ENCODE measurements at regions not wholly inside any gene's neighbourhood (a gene's known extent, or its start where the extent isn't known, plus 50 kb on each side); places are given as distances from the start of the nearest gene placed in this dataset.

DNA sequence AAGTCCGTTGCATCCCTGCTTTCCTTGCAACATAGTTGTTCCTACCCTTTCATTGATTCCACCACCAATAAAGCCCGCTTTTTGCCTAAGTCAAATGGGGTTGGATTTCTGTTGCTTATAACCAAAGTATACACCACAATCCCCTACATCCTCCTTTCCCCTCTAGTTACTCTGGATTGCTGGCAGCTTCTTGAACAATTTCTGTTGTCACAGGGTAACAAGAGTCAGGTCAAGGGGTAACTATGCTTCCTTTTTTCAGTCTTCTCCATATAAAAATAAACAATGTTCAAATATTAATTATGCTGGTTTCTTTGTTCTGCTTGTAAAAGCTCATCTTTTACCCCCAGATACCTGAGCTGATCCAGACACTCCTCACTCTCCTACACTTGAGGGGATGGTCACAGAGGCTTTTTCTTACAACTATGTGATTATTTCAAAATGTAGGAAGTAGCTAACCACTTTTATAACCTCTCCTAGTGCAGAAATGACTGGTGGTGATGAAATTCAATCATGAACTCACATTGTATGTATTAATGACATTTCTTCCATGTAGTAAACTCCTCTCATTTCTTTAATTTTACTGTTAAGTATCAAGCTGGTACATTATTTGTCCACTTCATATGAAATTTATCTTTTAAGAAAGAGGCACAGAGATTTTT, 136.5 kb downstream of the SNX18 start:
- no peak overlapping the region for H3K4me3 ChIP-seq (ENCODE audit: low read depth, low read length)
- CTCF ChIA-PET = interaction anchor here (0.7 to 1.1 kb wide), 2 partner anchors 9 to 213 kb away, joined by 3 to 4 read pairs; no protein-coding TSS in a partner anchor
- TF ChIP-seq, protein P1, sequence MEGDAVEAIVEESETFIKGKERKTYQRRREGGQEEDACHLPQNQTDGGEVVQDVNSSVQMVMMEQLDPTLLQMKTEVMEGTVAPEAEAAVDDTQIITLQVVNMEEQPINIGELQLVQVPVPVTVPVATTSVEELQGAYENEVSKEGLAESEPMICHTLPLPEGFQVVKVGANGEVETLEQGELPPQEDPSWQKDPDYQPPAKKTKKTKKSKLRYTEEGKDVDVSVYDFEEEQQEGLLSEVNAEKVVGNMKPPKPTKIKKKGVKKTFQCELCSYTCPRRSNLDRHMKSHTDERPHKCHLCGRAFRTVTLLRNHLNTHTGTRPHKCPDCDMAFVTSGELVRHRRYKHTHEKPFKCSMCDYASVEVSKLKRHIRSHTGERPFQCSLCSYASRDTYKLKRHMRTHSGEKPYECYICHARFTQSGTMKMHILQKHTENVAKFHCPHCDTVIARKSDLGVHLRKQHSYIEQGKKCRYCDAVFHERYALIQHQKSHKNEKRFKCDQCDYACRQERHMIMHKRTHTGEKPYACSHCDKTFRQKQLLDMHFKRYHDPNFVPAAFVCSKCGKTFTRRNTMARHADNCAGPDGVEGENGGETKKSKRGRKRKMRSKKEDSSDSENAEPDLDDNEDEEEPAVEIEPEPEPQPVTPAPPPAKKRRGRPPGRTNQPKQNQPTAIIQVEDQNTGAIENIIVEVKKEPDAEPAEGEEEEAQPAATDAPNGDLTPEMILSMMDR (IDR thresholded peaks at IDR 0.05; ENCODE audit: insufficient read depth, low read length, missing control alignments) = no peak
- no peak for DNase-seq (ENCODE audit: low read depth, low spot score)
- POLR2A ChIA-PET = no interaction called here

DNA sequence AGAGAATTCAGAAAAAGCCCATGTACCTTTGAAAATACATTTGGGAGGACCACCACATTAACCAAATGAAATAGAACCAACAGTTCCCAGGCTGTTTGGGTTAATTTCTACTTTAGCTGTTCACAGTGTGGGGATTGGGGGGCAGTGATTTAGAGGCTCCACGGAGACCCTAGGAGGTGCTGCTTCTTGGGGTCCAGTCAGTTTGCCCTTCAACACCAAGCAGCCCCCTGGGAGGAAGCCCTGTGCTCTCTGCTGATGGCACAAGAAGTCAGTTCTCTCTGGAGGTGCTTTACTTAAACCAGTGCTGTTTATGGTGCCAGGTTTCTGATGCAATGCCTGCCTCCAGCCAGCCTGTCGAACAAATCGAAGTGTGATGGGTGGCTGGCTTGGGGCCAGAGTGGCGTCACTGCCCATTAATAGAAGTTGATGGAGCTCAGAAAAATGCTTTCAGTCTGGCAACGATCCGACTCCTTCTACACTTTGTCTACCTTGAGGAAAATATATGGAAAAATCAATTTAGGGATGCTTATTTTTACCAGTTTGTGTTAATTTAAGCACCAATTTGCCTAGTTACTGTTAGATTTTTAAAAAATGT, 134.0 kb downstream of the SNX18 start:
- no peak overlapping the region for H3K4me3 ChIP-seq (ENCODE audit: low read depth, low read length)
- TF ChIP-seq, protein P1 (IDR thresholded peaks at IDR 0.05; ENCODE audit: insufficient read depth, low read length, missing control alignments) = no peak
- CTCF ChIA-PET = no interaction called here
- DNase-seq (ENCODE audit: low read depth, low spot score) = no peak
- POLR2A ChIA-PET = no interaction called here

DNA sequence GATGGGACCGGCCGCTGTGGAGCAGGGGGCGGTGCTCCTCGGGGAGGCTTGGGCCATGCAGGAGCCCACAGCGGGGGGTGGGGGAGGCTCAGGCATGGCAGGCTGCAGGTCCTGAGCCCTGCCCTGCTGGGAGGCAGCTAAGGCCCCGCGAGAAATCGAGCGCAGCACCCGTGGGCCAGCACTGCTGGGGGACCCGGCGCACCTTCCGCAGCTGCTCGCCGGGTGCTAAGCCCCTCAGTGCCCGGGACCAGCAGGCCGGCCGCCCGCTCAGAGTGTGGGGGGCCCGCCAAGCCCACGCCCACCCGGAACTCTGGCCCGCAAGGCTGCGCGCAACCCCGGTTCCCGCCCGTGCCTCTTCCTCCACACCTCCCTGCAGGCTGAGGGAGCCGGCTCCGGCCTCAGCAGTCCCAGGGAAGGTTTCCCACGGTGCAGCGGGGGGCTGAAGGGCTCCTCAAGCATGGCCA, 131.5 kb downstream of the SNX18 start:
- H3K4me3 ChIP-seq (ENCODE audit: low read depth, low read length) = no peak overlapping the region
- no peak for DNase-seq (ENCODE audit: low read depth, low spot score)
- CTCF ChIA-PET = interaction anchor here (1.7 kb wide), 1 partner anchor 132 kb away, joined by 5 read pairs; no protein-coding TSS in a partner anchor
- POLR2A ChIA-PET = no interaction called here
- TF ChIP-seq, protein P1 (IDR thresholded peaks at IDR 0.05; ENCODE audit: insufficient read depth, low read length, missing control alignments) = no peak

DNA sequence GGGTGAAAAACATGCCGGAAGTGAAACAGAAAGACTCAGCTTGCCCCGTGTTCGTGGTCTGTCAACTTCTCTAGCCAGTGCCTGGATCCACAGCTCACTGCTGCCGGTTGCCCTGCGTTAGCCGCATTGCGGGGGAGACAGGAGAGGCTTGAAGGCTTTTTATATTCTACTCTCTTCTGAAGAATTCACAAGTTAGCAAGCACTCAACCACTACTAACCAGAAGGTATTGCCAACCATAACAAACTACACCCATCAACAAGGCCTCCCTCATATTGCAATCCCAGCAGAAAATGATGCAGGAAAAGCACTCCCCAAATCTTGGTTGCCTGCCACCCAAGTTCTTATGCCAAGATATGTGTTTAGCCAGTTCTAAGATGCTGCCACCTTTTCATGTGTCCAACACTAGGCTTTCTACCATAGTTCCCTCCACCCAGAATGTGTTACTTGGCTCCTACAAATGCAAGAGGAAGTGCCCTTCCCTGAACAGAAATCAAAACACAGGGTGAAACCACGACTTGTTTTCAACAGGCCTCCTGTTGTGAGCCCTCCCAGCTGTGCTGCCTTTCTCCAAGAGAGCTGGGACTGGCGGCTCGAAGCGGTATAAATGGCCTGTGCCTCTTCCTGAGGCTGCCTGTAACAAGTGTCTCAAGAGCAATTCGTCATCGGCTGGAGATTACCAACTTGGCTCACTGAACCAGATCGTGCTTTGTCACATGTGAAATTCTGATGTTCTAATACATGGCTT, 129.0 kb downstream of the SNX18 start:
- POLR2A ChIA-PET = no interaction called here
- CTCF ChIA-PET = interaction anchor here (1.1 kb wide), 1 partner anchor 198 kb away, joined by 3 read pairs; no protein-coding TSS in a partner anchor

DNA sequence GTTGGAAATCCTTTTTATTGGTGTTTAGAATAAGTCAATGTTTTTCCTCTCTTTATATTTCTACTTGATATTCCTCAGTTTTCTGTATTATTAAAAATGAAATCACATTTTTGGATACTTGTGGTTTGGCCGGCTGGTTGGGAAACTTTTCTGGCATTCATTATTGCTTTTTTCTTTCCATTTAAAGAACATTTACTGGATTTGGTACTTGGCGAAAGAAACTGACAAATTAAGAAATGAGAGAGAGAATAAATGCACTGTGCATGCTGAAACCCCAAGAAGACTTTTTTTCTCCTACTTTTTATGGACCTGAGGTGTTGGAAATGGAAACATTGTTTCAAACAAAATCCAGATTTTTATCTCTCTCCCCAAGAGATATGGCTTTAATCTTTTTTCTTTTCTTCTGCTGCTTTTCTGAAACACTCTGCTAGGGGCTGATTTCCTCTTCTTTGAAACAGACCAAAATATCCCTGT, 128.4 kb downstream of the SNX18 start:
- ChIA-PET POLR2A (no interaction called here), CTCF (interaction anchor here (1.1 to 1.4 kb wide), 3 partner anchors 8 to 199 kb away, joined by 3 to 4 read pairs (median 3); no protein-coding TSS in a partner anchor)
- no peak overlapping the region for H3K4me3 ChIP-seq (ENCODE audit: low read depth, low read length)
- TF ChIP-seq, protein P1 (IDR thresholded peaks at IDR 0.05; ENCODE audit: insufficient read depth, low read length, missing control alignments) = no peak
- DNase-seq (ENCODE audit: low read depth, low spot score) = no peak

More for the DNA sequence above, 129.0 kb downstream of the SNX18 start:
- no peak for DNase-seq (ENCODE audit: low read depth, low spot score)
- H3K4me3 ChIP-seq (ENCODE audit: low read depth, low read length) = no peak overlapping the region
- TF ChIP-seq, protein P1 (IDR thresholded peaks at IDR 0.05; ENCODE audit: insufficient read depth, low read length, missing control alignments) = no peak
